ENCODE measurements at regions not wholly inside any gene's neighbourhood (a gene's known extent, or its start where the extent isn't known, plus 50 kb on each side); places are given as distances from the start of the nearest gene placed in this dataset.
A peak's percentile ranks its signal among the peaks of the same experiment; 100 is the strongest.

- no peak for TF ChIP-seq CTCF (IDR thresholded peaks at IDR 0.05; ENCODE audit: control insufficient read depth, extremely low read depth, insufficient read depth)
- no peak for DNase-seq (ENCODE audit: low read depth)
- no peak overlapping the region for H3K4me3 ChIP-seq (ENCODE audit: low read depth, low read length)
Observed at GRCh38 chr5:4929092-4929655, 211.0 kb upstream of the ADAMTS16 start.

DNA sequence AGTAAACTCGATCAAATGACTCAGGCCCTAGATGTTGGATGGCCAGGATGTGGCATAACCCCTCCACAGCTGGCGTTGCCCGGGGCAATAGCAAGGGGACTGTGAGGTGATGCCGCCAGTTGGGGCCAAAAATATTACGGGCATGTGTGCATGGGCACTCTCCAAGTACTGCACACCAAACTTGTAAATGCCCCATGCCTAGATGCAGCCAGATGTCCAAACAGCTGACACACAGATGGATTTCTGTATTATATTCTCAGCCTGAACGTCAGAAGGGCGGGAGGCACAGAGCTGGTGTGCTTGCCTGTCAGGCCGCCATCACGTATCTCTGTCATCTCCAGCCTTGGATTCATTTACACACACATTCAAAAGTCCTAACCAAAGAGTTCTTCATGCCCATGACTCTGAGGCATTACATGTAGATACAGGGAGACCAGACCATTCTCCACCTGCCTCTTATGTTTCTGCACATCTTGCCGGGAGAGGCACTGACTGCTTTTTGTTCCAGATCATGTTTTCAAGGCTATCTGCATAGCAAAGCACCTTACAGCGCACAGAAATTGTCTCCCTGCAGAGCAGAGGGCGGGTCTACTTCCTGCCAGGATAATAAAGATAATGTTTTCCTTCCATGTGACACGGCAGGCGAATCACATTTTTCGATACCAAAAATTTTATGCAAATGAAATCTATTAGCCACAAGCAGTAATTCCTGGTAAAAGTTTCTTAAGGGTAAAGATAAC lies 200.9 kb upstream of the ADAMTS16 start:
- TF ChIP-seq CTCF (IDR thresholded peaks at IDR 0.05; ENCODE audit: control insufficient read depth, extremely low read depth, insufficient read depth), result no peak
- no peak for DNase-seq (ENCODE audit: low read depth)
- H3K4me3 ChIP-seq (ENCODE audit: low read depth, low read length), result no peak overlapping the region

- no peak for DNase-seq (ENCODE audit: low read depth)
- no peak for TF ChIP-seq CTCF (IDR thresholded peaks at IDR 0.05; ENCODE audit: control insufficient read depth, extremely low read depth, insufficient read depth)
- no peak overlapping the region for H3K4me3 ChIP-seq (ENCODE audit: low read depth, low read length)
Observed at GRCh38 chr5:4941161-4941560, 199.0 kb upstream of the ADAMTS16 start.

- no peak for DNase-seq (ENCODE audit: low read depth)
- peak; percentile 91 for TF ChIP-seq CTCF (IDR thresholded peaks at IDR 0.05; ENCODE audit: control insufficient read depth, extremely low read depth, insufficient read depth)
- no peak overlapping the region for H3K4me3 ChIP-seq (ENCODE audit: low read depth, low read length)
Observed at GRCh38 chr5:4941957-4942830, 197.9 kb upstream of the ADAMTS16 start.

DNA sequence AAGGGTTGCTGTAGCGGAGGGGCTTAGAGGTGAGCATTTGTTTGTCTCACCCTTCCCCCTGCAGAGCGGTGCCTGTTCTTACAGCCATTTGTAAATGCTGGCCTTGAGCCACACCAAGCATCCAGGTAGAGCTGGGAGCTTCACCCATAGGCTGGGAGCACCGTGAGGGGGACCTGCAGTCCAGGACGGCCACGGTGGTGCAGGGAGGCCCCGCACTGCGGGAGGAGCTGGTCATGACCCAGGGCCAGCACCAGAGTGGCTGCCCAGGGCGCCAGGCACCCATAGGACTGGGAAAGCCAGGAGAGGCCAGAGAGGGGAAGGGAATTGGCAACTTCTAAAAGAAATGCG lies 197.3 kb upstream of the ADAMTS16 start:
- no peak for TF ChIP-seq CTCF (IDR thresholded peaks at IDR 0.05; ENCODE audit: control insufficient read depth, extremely low read depth, insufficient read depth)
- DNase-seq (ENCODE audit: low read depth), result no peak
- no peak overlapping the region for H3K4me3 ChIP-seq (ENCODE audit: low read depth, low read length)

DNA sequence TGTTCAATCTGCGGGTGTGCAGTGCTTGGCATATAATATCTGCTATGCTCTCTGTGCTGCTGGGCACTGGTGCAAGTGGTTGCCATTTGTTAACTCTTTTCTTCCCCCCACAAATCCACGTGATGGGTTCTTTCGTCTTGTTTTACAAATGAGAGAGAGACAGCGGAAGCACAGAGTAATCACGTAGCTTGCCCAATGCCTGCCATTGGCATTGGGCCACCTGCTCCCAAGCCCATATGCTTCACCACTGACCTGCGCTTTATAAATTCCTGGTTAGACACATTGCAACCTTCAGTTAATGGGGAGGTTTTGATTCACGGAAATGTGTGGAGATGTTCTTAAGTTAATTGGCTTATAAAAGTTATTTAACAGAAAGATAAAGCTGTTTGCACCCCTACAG lies 194.8 kb upstream of the ADAMTS16 start:
- no peak for DNase-seq (ENCODE audit: low read depth)
- TF ChIP-seq CTCF (IDR thresholded peaks at IDR 0.05; ENCODE audit: control insufficient read depth, extremely low read depth, insufficient read depth), result no peak
- no peak overlapping the region for H3K4me3 ChIP-seq (ENCODE audit: low read depth, low read length)

Data from LNCaP clone FGC (cell line).